K562 (cell line): ENCODE measurements at regions not wholly inside any gene's neighbourhood (a gene's known extent, or its start where the extent isn't known, plus 50 kb on each side); places are given as distances from the start of the nearest gene placed in this dataset.
"Not testable (repeated sequence)": the region's sequence is repeated elsewhere in the genome, so short reads cannot be mapped to it uniquely, and the experiment has no call there.

Source experiments
- ATAC-seq: fragments of 200-7000 bp; cut with Tn5 transposase; 3 replicates; pipeline ENCODE4 v1.9.1; 2020; ENCODE audit warnings: moderate library complexity
- BruUV-seq: library from RNA; stranded (reverse); fragments of 400-500 nt; replicated peaks from 2 replicates; lab custom pipeline; 2021; lab: Mats Ljungman, UMichigan
- CTCF ChIA-PET: fragments of 300-600 bp; formaldehyde crosslinking; extraction: SDS; loops from one replicate; lab custom pipeline; 2021; ENCODE audit warnings: low intra/inter-chr PET ratio; lab: Yijun Ruan, JAX
- POLR2A ChIA-PET: fragments of 300-600, 350-650 bp; sonication (Branson Sonifier 250); formaldehyde crosslinking; extraction: SDS; loops from one replicate; lab custom pipeline; 2021; ENCODE audit warnings: antibody characterized with exemption, inconsistent platforms; lab: Yijun Ruan, JAX
- DNase-seq, 4 experiments: peaks; one replicate each; pipeline versions ENCODE4 v3.0.0 to v3.0.0-alpha.2; 2011 to 2018; ENCODE audit warnings: low spot score in 3 of 4, mixed read lengths in 3 of 4; ENCODE audit errors: extremely low read depth in 1 of 4
- FAIRE-seq: peaks from 2 replicates; lab custom pipeline; 2011; peaks lifted over from hg19 to GRCh38; lab: Jason Lieb, UNC
- H2AFZ ChIP-seq: 2 replicates; pipeline ENCODE4 v1.6.0; 2011; ENCODE audit warnings: low read depth, low read length, control low read depth, inconsistent platforms
- H3K27ac ChIP-seq: fragments of 200-600 bp; 3 replicates; pipeline ENCODE4 v1.8.0; 2011; ENCODE audit warnings: low read depth, mild to moderate bottlenecking, control low read depth, inconsistent platforms, low read length, moderate library complexity, mixed read lengths; ENCODE audit errors: extremely low read depth
- H3K27me3 ChIP-seq, 2 experiments: fragments of 300-600 bp in 1 of 2; 2 replicates in 1 of 2; 3 replicates in 1 of 2; pipeline versions ENCODE4 v1.6.0 to v1.8.0; 2011; ENCODE audit warnings: inconsistent platforms in 2 of 2, low read length in 2 of 2, mild to moderate bottlenecking in 1 of 2, mixed read lengths in 1 of 2, moderate library complexity in 1 of 2; ENCODE audit not compliant: control insufficient read depth in 2 of 2, insufficient read depth in 2 of 2
- H3K36me3 ChIP-seq: fragments of 300-600 bp; 3 replicates; pipeline ENCODE4 v1.8.0; 2011; ENCODE audit warnings: mild to moderate bottlenecking, low read length, inconsistent platforms; ENCODE audit not compliant: control insufficient read depth, insufficient read depth
- H3K4me1 ChIP-seq, 2 experiments: fragments of 200-600 bp in 1 of 2; replicated peaks in 1 of 2; 2 replicates in 1 of 2; 3 replicates in 1 of 2; pipeline versions ENCODE4 v1.5.1 to v1.8.0; 2011; ENCODE audit warnings: inconsistent platforms in 2 of 2, low read length in 2 of 2, mild to moderate bottlenecking in 1 of 2, mixed read lengths in 1 of 2, moderate library complexity in 1 of 2; ENCODE audit not compliant: control insufficient read depth in 2 of 2, insufficient read depth in 2 of 2
- H3K4me2 ChIP-seq: 2 replicates; pipeline ENCODE4 v1.6.1; 2011; ENCODE audit warnings: low read length, control low read depth, inconsistent platforms, mixed read lengths; ENCODE audit not compliant: insufficient read depth
- H3K4me3 ChIP-seq: fragments of 200-600 bp; sonication (generic), shearing (Covaris generic); 2 replicates; pipeline ENCODE4 v1.5.1; 2016; ENCODE audit warnings: control low read depth, inconsistent platforms
- H3K79me2 ChIP-seq: fragments of 200-600 bp; 3 replicates; pipeline ENCODE4 v1.8.0; 2011; ENCODE audit warnings: low read length, inconsistent platforms; ENCODE audit not compliant: control insufficient read depth, insufficient read depth
- H3K9ac ChIP-seq, 2 experiments: 2 replicates each; pipeline versions ENCODE4 v1.6.0 to v1.6.1; 2011; ENCODE audit warnings: low read depth in 2 of 2, low read length in 2 of 2, control low read depth in 1 of 2, inconsistent platforms in 1 of 2, mild to moderate bottlenecking in 1 of 2, mixed read lengths in 1 of 2; ENCODE audit not compliant: insufficient read depth in 1 of 2
- H3K9me1 ChIP-seq: one replicate; pipeline ENCODE4 v1.6.0; 2011; ENCODE audit warnings: inconsistent platforms, mild to moderate bottlenecking, low read length, moderate library complexity; ENCODE audit not compliant: control insufficient read depth, insufficient read depth
- H3K9me3 ChIP-seq: replicated peaks from 2 replicates; pipeline ENCODE4 v1.5.1; 2011; ENCODE audit warnings: low read depth, low read length, inconsistent platforms; ENCODE audit not compliant: control insufficient read depth, insufficient read depth
- H4K20me1 ChIP-seq: replicated peaks from 2 replicates; pipeline ENCODE4 v1.6.1; 2011; ENCODE audit warnings: low read length, inconsistent platforms, mixed read lengths; ENCODE audit not compliant: control insufficient read depth, insufficient read depth
- ARID1B ChIP-seq: fragments of 450-650 bp; IDR thresholded peaks from 2 replicates; pipeline ENCODE4 v1.6.1; 2016; ENCODE audit warnings: antibody characterized with exemption, mild to moderate bottlenecking, inconsistent platforms
- DDX20 ChIP-seq: fragments of 450-650 bp; IDR thresholded peaks from 2 replicates; pipeline ENCODE4 v1.6.1; 2016; ENCODE audit warnings: missing genetic modification characterization, low read depth, mild to moderate bottlenecking, missing compliant biosample characterization, moderate library complexity
- KAT8 ChIP-seq: fragments of 450-650 bp; IDR thresholded peaks from 2 replicates; pipeline ENCODE4 v1.6.1; 2016; ENCODE audit warnings: low read depth, mild to moderate bottlenecking
- NFE2L1 ChIP-seq: fragments of 450-650 bp; IDR thresholded peaks from 2 replicates; pipeline ENCODE4 v1.6.1; 2016; ENCODE audit warnings: missing genetic modification characterization, low read depth, mild to moderate bottlenecking, missing compliant biosample characterization, moderate library complexity, borderline replicate concordance
- PURB ChIP-seq: sonication (generic); formaldehyde crosslinking; IDR thresholded peaks from 2 replicates; pipeline ENCODE4 v1.9.0; 2021; ENCODE audit warnings: low read depth, mild to moderate bottlenecking, missing genetic modification reagents
- ZBTB34 ChIP-seq: fragments of 250-450 bp; sonication (Bioruptor Pico); IDR thresholded peaks from 2 replicates; pipeline ENCODE4 v1.8.0; 2021; ENCODE audit warnings: mild to moderate bottlenecking, moderate library complexity
- ZNF143 ChIP-seq: sonication (generic); formaldehyde crosslinking; IDR thresholded peaks from 2 replicates; pipeline ENCODE4 v1.9.0; 2022; ENCODE audit warnings: mild to moderate bottlenecking, missing genetic modification reagents
- ZNF431 ChIP-seq: sonication (generic); formaldehyde crosslinking; IDR thresholded peaks from 2 replicates; pipeline ENCODE4 v1.8.0; 2022; ENCODE audit warnings: mild to moderate bottlenecking, missing genetic modification reagents
- WGBS: fragments of 100-300 bp; shearing (Covaris generic); methylation state at CpG from one replicate; pipeline ENCODE4 v1.1.6; 2016; ENCODE audit warnings: low coverage, mixed read lengths; ENCODE audit not compliant: insufficient coverage; ENCODE audit errors: missing lambda C conversion rate; 5-methylcytosine and 5-hydroxymethylcytosine counted together
- in situ Hi-C: fragments of 300-500 bp; cut with MboI; formaldehyde crosslinking; loops from 4 replicates; pipeline ENCODE4 v1.15.0; 2018; ENCODE audit warnings: inconsistent platforms, mixed read lengths
- intact Hi-C: fragments of 100-400 bp; cut with micrococcal nuclease; formaldehyde crosslinking; loops from 2 replicates; pipeline ENCODE4 v1.14.2; 2022
- TF ChIP-seq, protein P1 (sequence below): fragments of 450-650 bp; IDR thresholded peaks from 2 replicates; pipeline ENCODE4 v1.7.0; 2016; ENCODE audit warnings: borderline replicate concordance

GRCh38 chr2:17446191-17446590, 72.0 kb downstream of the RAD51AP2 start:
- BruUV-seq, FAIRE-seq: not testable (repeated sequence)
- WGBS, result 0% methylated on average over 3 of the region's 3 CpGs

GRCh38 chr2:17445744-17446143, 72.5 kb downstream of the RAD51AP2 start:
- H2AFZ ChIP-seq, result no peak overlapping the region
- ChIA-PET POLR2A (no interaction called here), CTCF (no interaction called here)
- DNase-seq (no peak), FAIRE-seq (no peak), ATAC-seq (no peak)
- H4K20me1 ChIP-seq, result no peaks in the 10 kb centered on the region
- H3K27ac ChIP-seq, result no peak overlapping the region
- intact Hi-C loops (no loop called here), in situ Hi-C loops (no loop called here)
- H3K4me3 ChIP-seq, result no peak overlapping the region
- WGBS, result 0% methylated on average over 1 of the region's 1 CpG
- H3K4me2 ChIP-seq, result no peak overlapping the region
- no peaks in the 10 kb centered on the region; a peak in 1 of 5 replicates for H3K4me1 ChIP-seq
- H3K79me2 ChIP-seq, result no peaks in the 10 kb centered on the region
- H3K36me3 ChIP-seq, result no peaks in the 10 kb centered on the region
- TF ChIP-seq NFE2L1 (tag) (no peak), ZNF431 (CRISPR knock-in tag) (no peak), DDX20 (tag) (no peak), PURB (CRISPR knock-in tag) (no peak), ZNF143 (CRISPR knock-in tag) (no peak), KAT8 (no peak), ARID1B (no peak), ZBTB34 (CRISPR knock-in tag) (no peak)
- TF ChIP-seq, protein P1, sequence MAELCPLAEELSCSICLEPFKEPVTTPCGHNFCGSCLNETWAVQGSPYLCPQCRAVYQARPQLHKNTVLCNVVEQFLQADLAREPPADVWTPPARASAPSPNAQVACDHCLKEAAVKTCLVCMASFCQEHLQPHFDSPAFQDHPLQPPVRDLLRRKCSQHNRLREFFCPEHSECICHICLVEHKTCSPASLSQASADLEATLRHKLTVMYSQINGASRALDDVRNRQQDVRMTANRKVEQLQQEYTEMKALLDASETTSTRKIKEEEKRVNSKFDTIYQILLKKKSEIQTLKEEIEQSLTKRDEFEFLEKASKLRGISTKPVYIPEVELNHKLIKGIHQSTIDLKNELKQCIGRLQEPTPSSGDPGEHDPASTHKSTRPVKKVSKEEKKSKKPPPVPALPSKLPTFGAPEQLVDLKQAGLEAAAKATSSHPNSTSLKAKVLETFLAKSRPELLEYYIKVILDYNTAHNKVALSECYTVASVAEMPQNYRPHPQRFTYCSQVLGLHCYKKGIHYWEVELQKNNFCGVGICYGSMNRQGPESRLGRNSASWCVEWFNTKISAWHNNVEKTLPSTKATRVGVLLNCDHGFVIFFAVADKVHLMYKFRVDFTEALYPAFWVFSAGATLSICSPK, result no peak
- BruUV-seq, result no TSS peak
- no peak overlapping the region for H3K9ac ChIP-seq
- H3K9me3 ChIP-seq, result no peaks in the 10 kb centered on the region
- no peaks in the 10 kb centered on the region for H3K9me1 ChIP-seq
- no peaks in the 10 kb centered on the region for H3K27me3 ChIP-seq

More at GRCh38 chr2:17446191-17446590, 72.0 kb downstream of the RAD51AP2 start:
- H3K9me3 ChIP-seq, H3K9ac ChIP-seq, H3K4me3 ChIP-seq, H3K9me1 ChIP-seq, POLR2A ChIA-PET, in situ Hi-C loops, ATAC-seq, intact Hi-C loops, H2AFZ ChIP-seq, H3K36me3 ChIP-seq, H3K4me2 ChIP-seq, DNase-seq, H3K27ac ChIP-seq, H3K79me2 ChIP-seq, H3K27me3 ChIP-seq, H4K20me1 ChIP-seq, H3K4me1 ChIP-seq, CTCF ChIA-PET: not testable (repeated sequence)
